ENCODE measurements at regions not wholly inside any gene's neighbourhood (a gene's known extent, or its start where the extent isn't known, plus 50 kb on each side); places are given as distances from the start of the nearest gene placed in this dataset.
A peak's percentile ranks its signal among the peaks of the same experiment; 100 is the strongest.
"Not testable (repeated sequence)": the region's sequence is repeated elsewhere in the genome, so short reads cannot be mapped to it uniquely, and the experiment has no call there.

GRCh38 chr5:163569284-163569683 lies 63.9 kb downstream of the MAT2B start:
- DNase-seq, result no peak

DNA sequence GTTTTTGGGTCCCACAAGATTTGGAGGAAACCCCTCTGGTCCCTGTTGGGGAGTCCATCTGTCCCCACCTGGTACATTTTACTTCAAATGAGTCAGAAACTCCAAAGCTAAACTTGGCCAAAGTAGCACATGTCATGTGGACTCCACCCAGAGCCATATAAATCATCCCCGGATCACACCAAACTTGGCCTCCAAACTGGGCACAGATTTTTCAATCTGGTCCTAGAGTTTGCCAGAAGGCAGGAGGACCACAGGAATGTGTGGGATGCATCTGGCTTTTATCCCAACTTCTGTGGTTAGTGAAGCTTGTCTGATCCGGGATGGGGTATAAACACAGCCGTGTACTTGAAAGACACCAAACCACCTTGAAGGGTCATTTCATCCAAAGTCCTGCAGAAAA lies 66.3 kb downstream of the MAT2B start:
- DNase-seq, result peak; percentile 47

DNA sequence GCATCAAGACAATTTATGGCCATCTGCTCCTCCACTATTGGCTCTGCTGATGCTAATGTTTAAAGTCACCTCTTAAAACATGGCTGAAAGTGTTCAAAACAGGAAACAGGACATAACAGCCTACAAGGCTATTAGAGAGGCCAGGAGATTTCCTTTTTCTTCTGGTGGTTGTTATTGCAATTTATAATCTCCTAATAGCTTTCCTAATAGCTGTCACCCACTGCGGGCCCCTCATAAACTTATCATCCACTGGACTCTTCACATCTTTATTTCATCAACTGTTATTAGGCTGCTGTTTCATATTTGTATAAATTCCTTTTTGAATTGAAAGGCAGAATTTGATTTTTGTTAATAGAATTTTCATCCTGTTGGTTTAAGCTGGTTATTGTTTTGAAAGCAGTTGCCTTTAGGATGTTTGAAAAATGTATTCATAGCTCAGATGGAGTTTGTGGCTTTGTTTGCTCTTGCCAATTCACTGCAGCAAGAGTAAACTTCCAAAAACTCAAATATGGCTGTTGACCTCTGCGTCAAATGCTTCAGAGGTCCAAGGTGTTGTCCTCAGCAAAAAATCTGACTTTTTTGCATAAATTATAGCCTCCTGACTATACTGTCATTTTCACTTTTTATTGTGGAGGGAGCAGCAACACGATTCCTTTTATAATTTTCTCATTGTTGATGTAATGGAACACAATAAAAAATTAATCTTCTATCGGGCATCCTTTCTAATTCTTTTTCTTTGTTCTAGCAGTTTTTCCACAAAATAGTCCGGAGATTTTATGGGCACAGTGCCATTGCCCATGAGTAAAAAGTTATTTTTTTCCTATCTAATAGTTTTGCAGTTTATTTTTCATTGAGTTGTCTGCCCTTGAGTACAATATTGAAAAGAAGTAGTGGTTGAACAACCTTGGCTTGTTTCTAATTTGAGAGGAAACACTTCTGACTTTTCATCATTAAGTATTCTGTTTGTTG lies 69.3 kb downstream of the MAT2B start:
- DNase-seq, result no peak

DNA sequence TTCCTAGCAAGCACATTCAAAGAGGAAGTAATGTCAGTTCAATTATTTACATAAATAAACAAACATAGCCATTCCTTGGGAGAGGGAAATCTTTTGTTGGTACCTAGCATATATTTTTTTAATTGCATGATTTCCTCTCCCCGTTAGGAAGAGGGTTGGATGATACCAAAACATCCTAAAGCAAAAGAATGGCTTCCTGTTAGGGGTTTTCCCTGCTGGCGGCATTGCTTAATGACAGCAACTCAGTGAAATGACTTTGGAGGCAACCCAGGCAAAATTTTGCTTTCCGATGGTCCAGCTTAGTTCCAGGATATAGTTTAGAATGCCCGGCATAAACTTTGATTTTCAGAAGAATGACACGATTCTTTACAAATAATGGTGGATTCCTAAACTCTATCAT lies 73.2 kb downstream of the MAT2B start:
- no peak for DNase-seq

DNA sequence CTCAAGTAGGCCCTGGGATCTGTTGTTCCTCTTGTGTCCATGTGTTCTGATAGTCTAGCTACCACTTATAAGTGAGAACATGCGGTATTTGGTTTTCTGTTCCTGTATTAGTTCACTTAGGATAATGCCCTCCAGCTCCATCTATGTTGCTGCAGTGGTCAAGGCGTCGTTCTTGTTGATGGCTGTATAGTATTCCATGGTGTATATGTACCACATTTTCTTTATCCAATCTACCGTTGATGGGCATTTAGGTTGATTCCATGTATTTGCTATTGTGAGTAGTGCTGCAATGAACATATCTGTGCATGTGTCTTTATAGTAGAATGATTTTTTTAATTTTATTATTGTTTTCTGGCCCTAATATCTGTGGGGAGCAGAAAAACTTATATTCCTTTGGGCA lies 74.3 kb downstream of the MAT2B start:
- DNase-seq, result no peak

GRCh38 chr5:163580516-163580915 lies 75.1 kb downstream of the MAT2B start:
- DNase-seq, result no peak

DNA sequence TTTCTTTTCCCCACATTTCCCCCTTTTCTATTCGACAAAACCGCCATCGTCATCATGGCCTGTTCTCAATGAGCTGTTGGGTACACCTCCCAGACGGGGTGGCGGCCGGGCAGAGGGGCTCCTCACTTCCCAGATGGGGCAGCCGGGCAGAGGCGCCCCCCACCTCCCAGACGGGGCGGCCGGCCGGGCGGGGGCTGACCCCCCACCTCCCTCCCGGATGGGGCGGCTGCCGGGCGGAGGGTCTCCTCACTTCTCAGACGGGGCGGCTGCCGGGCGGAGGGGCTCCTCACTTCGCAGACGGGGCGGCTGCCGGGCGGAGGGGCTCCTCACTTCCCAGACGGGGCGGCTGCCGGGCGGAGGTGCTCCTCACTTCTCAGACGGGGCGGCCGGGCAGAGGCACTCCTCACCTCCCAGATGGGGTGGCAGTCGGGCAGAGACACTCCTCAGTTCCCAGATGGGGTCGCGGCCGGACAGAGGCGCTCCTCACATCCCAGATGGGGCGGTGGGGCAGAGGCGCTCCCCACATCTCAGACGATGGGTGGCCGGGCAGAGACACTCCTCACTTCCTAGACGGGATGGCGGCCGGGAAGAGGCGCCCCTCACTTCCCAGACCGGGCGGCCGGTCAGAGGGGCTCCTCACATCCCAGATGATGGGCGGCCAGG lies 78.2 kb downstream of the MAT2B start:
- DNase-seq, result not testable (repeated sequence)

- no peak for DNase-seq
Measured at GRCh38 chr5:163585206-163585605, 79.8 kb downstream of the MAT2B start.

GRCh38 chr5:163586531-163586956 lies 81.1 kb downstream of the MAT2B start:
- no peak for DNase-seq

DNA sequence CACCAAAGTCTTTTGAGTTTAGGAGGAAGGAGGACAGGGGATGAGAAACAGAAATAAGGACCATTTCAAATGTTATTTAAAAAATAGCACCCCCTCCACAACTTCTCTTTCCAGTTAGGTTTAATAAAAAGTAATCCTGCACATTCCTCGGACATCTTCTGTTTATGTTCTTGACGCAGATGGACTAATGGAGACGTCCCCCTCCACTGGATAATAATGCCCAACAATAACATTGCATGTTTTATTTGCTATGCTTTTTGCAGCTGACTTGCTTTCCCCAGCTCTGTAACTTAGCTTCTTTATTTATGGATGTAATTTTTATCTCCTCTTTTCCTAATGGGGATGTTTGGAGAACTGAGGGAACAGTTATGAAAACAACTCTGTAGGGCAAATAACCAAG lies 89.5 kb downstream of the MAT2B start:
- DNase-seq, result no peak

DNA sequence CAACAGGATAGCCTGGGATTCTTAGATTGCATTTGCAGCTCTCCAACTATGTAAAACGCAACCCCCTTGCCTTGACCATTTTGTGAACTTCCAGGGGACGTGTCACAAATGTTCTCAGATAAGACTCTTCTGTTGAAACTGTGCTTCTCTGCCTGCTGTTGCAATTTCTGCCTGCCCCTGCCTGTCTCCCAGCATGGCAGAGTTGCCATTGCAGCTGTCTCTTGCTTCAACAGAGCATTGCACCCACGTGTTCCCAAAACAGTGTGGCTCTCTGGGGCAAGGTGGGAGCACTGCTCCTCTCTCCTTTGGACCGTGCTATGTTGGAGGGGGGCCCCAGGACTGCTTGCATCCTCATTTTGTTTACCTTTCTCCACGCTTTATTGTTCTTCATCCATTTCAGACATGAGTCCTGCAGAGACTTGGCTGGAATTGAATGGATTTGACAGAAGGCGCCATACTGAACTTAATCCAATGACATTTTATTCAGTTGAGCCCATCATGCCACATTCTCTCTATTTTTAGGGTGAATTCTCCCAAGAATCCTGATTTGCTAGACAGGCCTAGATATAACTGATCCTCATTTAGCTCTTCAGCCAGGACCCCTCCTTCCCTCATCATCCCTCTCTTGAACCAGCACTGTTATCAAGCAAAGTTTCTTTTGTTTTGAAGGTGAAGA lies 90.7 kb downstream of the MAT2B start:
- no peak for DNase-seq

- DNase-seq, result no peak
Measured at GRCh38 chr5:163596608-163597315, 91.3 kb downstream of the MAT2B start.

DNA sequence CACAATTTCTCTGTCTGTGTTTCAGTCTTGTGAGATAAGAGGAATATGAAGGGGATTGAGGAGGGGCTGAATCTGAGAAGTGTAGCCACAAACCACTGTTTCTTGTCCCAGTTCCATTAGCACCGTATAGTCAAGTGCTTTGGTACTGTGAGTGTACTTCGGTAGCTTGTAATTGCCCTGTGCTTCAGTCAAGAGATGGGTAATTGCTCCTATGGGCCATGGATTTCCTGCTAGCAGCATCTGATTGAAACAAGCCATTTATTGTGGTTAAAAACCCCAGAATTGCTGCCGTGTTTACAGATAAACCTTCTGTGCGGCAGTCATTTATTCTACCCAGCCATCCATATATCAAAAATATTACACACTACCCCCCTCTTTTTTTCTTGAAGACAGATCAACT lies 98.6 kb downstream of the MAT2B start:
- no peak for DNase-seq

- no peak for DNase-seq
Measured at GRCh38 chr5:163607256-163607655, 101.8 kb downstream of the MAT2B start.

DNA sequence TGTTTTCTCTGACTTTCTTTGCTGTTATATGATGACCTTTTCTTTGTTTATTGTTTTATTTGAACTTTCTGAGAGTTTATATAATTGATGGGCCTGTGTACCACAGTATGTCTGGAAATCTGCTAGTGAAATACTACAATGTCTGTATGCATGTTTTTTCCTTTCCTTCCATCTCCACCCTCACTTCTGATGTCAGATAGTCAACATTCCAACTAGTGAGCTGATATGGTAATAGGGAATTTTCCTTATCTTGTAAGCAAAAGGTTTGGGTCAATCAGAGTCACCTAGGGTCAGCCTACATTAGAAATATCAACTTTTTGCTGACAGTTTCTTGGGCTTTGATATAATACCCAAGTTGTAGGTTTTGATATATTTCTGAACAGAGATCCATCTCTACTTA lies 103.2 kb downstream of the MAT2B start:
- no peak for DNase-seq

DNA sequence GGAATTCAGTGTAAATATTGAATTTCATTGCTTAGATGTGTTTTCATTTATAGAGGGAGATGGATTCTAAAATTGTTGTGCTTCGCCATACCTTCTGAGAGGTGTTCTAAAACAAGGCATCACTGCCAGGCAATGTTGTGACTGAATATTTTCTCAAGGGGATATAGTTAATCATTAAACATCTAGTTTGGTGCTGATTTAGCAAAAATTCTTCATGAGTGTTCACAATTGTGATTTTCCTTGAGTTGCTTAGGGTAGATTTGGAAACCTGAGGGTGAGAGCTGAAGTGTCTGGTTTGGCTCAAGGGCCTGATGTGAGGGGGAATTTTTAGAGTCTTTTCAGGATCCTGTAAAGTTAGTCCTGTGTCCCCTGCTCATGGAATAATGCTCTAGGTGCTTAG lies 104.5 kb downstream of the MAT2B start:
- no peak for DNase-seq

DNA sequence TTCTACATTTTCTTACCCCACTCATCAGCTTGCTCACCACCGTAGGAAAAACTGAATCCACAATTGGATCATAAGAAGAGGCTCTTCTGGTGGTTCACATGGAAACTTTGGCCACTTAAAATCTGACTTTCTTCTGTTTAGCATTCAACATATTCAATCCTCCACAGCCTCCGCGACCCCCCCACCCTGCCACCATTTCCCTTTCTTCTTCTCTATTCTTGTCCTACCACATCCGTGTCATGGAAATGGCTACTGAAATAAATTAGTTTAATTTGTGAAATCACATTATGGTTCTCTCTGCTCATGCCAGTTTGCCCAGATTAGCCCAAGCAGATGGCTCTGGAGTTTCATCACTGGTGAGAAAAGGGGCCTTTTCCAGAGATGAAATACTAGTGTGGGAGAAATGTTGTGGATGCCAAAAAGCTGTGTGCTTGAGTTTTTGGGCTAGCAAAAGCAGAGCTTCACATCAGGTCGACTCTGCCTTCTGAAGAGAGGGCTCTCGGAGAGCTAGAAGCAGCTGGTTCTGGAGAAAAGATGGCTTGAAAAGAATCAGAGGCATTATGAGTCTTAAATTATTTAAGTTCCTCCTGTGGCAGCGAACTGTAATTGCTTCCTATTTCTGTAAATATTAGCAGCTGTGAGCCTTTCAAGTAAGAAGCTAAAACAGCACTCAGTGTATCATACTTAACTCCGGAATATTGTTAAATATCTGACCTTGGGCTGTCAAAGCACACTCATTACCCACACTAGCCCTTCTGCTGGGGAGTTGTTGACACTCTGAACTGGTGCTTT lies 107.1 kb downstream of the MAT2B start:
- DNase-seq, result no peak

DNA sequence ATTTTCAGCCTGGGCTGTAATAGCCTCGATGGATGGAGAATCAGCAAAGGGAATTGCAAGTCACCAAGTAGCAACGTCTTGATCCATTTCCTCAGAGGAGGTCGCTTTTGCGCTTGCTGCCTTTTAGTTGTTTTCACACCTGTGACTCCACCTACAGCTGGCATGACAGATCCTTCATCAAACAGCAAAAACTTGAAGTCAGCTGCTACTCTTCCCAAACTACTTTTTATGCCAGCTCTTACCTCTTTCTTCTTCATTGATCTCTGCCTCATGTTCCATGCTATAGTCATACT lies 107.7 kb downstream of the MAT2B start:
- no peak for DNase-seq

- DNase-seq, result no peak
Measured at GRCh38 chr5:163614787-163615186, 109.4 kb downstream of the MAT2B start.

GRCh38 chr5:163619273-163619934 lies 114.0 kb downstream of the MAT2B start:
- DNase-seq, result no peak

- DNase-seq, result no peak
Measured at GRCh38 chr5:163619951-163620350, 114.5 kb downstream of the MAT2B start.

GRCh38 chr5:163622799-163623198 lies 117.4 kb downstream of the MAT2B start:
- DNase-seq, result no peak
